SK-N-SH treated with all-trans-retinoic acid at 6 μM for 48 hours (cell line): ENCODE measurements at regions not wholly inside any gene's neighbourhood (a gene's known extent, or its start where the extent isn't known, plus 50 kb on each side); places are given as distances from the start of the nearest gene placed in this dataset.

Source experiments
- ATAC-seq: fragments of 200-7000 bp; cut with Tn5 transposase; 3 replicates; pipeline ENCODE4 v1.9.1; 2020; ENCODE audit warnings: mild to moderate bottlenecking, moderate library complexity
- ARNTL ChIP-seq: fragments of 450-650 bp; formaldehyde crosslinking; IDR thresholded peaks from 2 replicates; pipeline ENCODE4 v1.5.0; 2020; ENCODE audit warnings: low read depth, mild to moderate bottlenecking, moderate library complexity, borderline replicate concordance
- BACH2 ChIP-seq: fragments of 250-450 bp; sonication (Bioruptor Pico); IDR thresholded peaks from 2 replicates; pipeline ENCODE4 v1.9.0; 2021; ENCODE audit warnings: mild to moderate bottlenecking, borderline replicate concordance
- CREB5 ChIP-seq: fragments of 250-450 bp; sonication (Bioruptor Pico); IDR thresholded peaks from 2 replicates; pipeline ENCODE4 v1.5.1; 2020; ENCODE audit warnings: low read depth, mild to moderate bottlenecking, moderate library complexity
- CSDC2 ChIP-seq: fragments of 250-450 bp; sonication (Bioruptor Pico); IDR thresholded peaks from 2 replicates; pipeline ENCODE4 v1.5.0; 2020; ENCODE audit warnings: mild to moderate bottlenecking, moderate library complexity
- CSRNP3 ChIP-seq: fragments of 250-450 bp; sonication (Bioruptor Pico); IDR thresholded peaks from 2 replicates; pipeline ENCODE4 v1.5.1; 2021; ENCODE audit warnings: mild to moderate bottlenecking, moderate library complexity
- ESRRG ChIP-seq: fragments of 250-450 bp; sonication (Bioruptor Pico); IDR thresholded peaks from 2 replicates; pipeline ENCODE4 v1.6.1; 2021; ENCODE audit warnings: mild to moderate bottlenecking
- GLIS3 ChIP-seq: fragments of 250-450 bp; sonication (Bioruptor Pico); IDR thresholded peaks from 2 replicates; pipeline ENCODE4 v1.5.0; 2020; ENCODE audit warnings: mild to moderate bottlenecking, moderate library complexity
- ISL1 ChIP-seq: fragments of 250-450 bp; sonication (Bioruptor Pico); IDR thresholded peaks from 2 replicates; pipeline ENCODE4 v2.1.2; 2022; ENCODE audit warnings: mild to moderate bottlenecking, moderate library complexity
- OSR1 ChIP-seq: fragments of 250-450 bp; sonication (Bioruptor Pico); IDR thresholded peaks from 2 replicates; pipeline ENCODE4 v1.8.0; 2022; ENCODE audit warnings: moderate library complexity, mild to moderate bottlenecking, inconsistent platforms
- PATZ1 ChIP-seq: fragments of 250-450 bp; sonication (Bioruptor Pico); IDR thresholded peaks from 2 replicates; pipeline ENCODE4 v1.8.0; 2020; ENCODE audit warnings: mild to moderate bottlenecking, moderate library complexity, borderline replicate concordance
- POU6F1 ChIP-seq: fragments of 250-450 bp; sonication (Bioruptor Pico); IDR thresholded peaks from 2 replicates; pipeline ENCODE4 v1.8.0; 2021; ENCODE audit warnings: low read depth, mild to moderate bottlenecking, moderate library complexity, borderline replicate concordance
- PPARA ChIP-seq: fragments of 250-450 bp; sonication (Bioruptor Pico); IDR thresholded peaks from 2 replicates; pipeline ENCODE4 v1.5.0; 2020; ENCODE audit warnings: mild to moderate bottlenecking, borderline replicate concordance
- RARB ChIP-seq: fragments of 250-450 bp; sonication (Bioruptor Pico); IDR thresholded peaks from 2 replicates; pipeline ENCODE4 v1.8.0; 2021; ENCODE audit warnings: mild to moderate bottlenecking, moderate library complexity
- SNAI2 ChIP-seq: fragments of 250-450 bp; sonication (Bioruptor Pico); IDR thresholded peaks from 2 replicates; pipeline ENCODE4 v1.5.0; 2020; ENCODE audit warnings: mild to moderate bottlenecking, moderate library complexity
- TCF4 ChIP-seq: fragments of 250-450 bp; sonication (Bioruptor Pico); IDR thresholded peaks from 2 replicates; pipeline ENCODE4 v1.8.0; 2021; ENCODE audit warnings: mild to moderate bottlenecking, moderate library complexity, borderline replicate concordance
- TOX ChIP-seq: fragments of 250-450 bp; sonication (Bioruptor Pico); IDR thresholded peaks from 2 replicates; pipeline ENCODE4 v1.8.0; 2021; ENCODE audit warnings: mild to moderate bottlenecking, moderate library complexity, borderline replicate concordance
- TSHZ2 ChIP-seq: fragments of 250-450 bp; sonication (Bioruptor Pico); IDR thresholded peaks from 2 replicates; pipeline ENCODE4 v1.5.0; 2020; ENCODE audit warnings: mild to moderate bottlenecking, moderate library complexity
- ZC3H10 ChIP-seq: fragments of 250-450 bp; sonication (Bioruptor Pico); IDR thresholded peaks from 2 replicates; pipeline ENCODE4 v1.5.1; 2021; ENCODE audit warnings: mild to moderate bottlenecking, moderate library complexity
- ZFP3 ChIP-seq: fragments of 250-450 bp; sonication (Bioruptor Pico); IDR thresholded peaks from 2 replicates; pipeline ENCODE4 v1.5.0; 2020; ENCODE audit warnings: mild to moderate bottlenecking, moderate library complexity
- ZFP30 ChIP-seq: fragments of 450-650 bp; formaldehyde crosslinking; IDR thresholded peaks from 2 replicates; pipeline ENCODE4 v1.5.0; 2022; ENCODE audit warnings: mild to moderate bottlenecking, moderate library complexity
- ZNF565 ChIP-seq: fragments of 450-650 bp; formaldehyde crosslinking; conservative IDR thresholded peaks from 2 replicates; pipeline ENCODE4 v1.5.0; 2020; ENCODE audit warnings: low read depth, mild to moderate bottlenecking, moderate library complexity
- ZNF70 ChIP-seq: fragments of 450-650 bp; formaldehyde crosslinking; IDR thresholded peaks from 2 replicates; pipeline ENCODE4 v1.5.0; 2020; ENCODE audit warnings: mild to moderate bottlenecking, moderate library complexity
- ZNF8 ChIP-seq: fragments of 450-650 bp; formaldehyde crosslinking; IDR thresholded peaks from 2 replicates; pipeline ENCODE4 v1.5.0; 2020; ENCODE audit warnings: mild to moderate bottlenecking, moderate library complexity

- TF ChIP-seq ISL1 (CRISPR knock-in tag) (no peak), CREB5 (no peak), ZNF8 (CRISPR knock-in tag) (no peak), CSDC2 (CRISPR knock-in tag) (no peak), POU6F1 (CRISPR knock-in tag) (no peak), CSRNP3 (CRISPR knock-in tag) (no peak), GLIS3 (CRISPR knock-in tag) (no peak), PPARA (CRISPR knock-in tag) (no peak), ZFP3 (CRISPR knock-in tag) (no peak), BACH2 (CRISPR knock-in tag) (no peak), TCF4 (CRISPR knock-in tag) (no peak), ZFP30 (no peak), SNAI2 (no peak), ZNF565 (CRISPR knock-in tag) (no peak), ARNTL (no peak), ESRRG (CRISPR knock-in tag) (no peak), OSR1 (CRISPR knock-in tag) (no peak), PATZ1 (CRISPR knock-in tag) (no peak)
- ATAC-seq, result no peak
Observed at GRCh38 chr14:86933958-86934595, 1058.9 kb downstream of the GALC start.

- ATAC-seq, result no peak
- TF ChIP-seq PPARA (CRISPR knock-in tag) (no peak), POU6F1 (CRISPR knock-in tag) (no peak), CSDC2 (CRISPR knock-in tag) (no peak), RARB (CRISPR knock-in tag) (no peak), SNAI2 (no peak), GLIS3 (CRISPR knock-in tag) (no peak), ZFP30 (no peak), CREB5 (no peak), ARNTL (no peak), OSR1 (CRISPR knock-in tag) (no peak), ZNF8 (CRISPR knock-in tag) (no peak), ZNF565 (CRISPR knock-in tag) (no peak), ZFP3 (CRISPR knock-in tag) (no peak), ZC3H10 (CRISPR knock-in tag) (no peak), TSHZ2 (CRISPR knock-in tag) (no peak), CSRNP3 (CRISPR knock-in tag) (no peak), BACH2 (CRISPR knock-in tag) (no peak), ZNF70 (CRISPR knock-in tag) (no peak), TOX (CRISPR knock-in tag) (no peak)
Observed at GRCh38 chr14:86933460-86933859, 1059.5 kb downstream of the GALC start.
